ENCODE measurements at regions not wholly inside any gene's neighbourhood (a gene's known extent, or its start where the extent isn't known, plus 50 kb on each side); places are given as distances from the start of the nearest gene placed in this dataset.

DNA sequence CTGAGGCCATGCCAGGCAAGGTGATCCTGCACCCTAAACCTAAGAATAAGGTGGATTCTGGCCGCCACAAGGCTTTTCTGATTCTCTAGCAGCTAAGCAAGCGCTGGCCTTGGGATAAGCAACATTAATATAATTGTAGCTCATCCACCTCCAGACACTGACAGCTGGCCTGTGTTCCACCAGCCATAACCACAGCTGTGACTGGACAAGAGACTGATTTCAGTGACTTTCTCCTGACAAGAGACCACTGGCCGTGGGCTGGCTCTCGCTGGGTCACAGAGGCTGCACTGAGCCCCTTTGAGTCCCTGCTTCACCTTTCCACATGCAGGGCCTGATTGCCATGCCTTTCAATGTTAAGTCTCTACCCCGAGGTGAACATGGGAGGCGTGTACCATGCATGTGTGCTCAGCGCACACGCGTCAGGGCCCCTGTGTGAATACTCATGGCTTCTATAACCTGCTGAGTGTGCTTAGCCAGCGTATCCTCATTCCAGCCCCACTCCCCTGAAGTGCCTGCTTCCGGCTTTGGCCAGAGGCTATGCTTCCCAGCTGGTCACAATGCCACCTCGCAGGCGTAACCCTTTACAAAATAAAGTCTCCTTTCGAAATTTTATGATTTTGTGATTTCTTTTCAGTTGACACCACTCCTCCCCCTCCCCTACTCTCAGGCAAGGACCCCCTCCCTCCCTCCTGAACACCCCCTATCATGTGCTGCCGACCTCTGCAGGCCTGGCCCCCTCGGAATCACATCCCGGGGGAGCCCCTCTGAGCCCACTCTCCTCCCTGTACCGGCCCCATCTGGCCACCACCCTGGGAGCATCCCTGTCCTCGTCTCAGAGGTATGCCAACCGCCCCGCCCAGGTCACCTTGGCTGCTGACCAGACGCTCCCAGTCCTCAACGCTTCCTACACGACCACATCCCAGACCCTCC lies 128.1 kb downstream of the CTTN start:
- Histone ChIP-seq H3K4me1 (ENCODE audit: control insufficient read depth in 3 of 3, insufficient read depth in 3 of 3, low read length in 3 of 3) (no peaks in the 10 kb centered on the region), H3K4me3 (ENCODE audit: low read length in 3 of 3) (no peak overlapping the region), H3K36me3 (ENCODE audit: control insufficient read depth in 3 of 3, insufficient read depth in 3 of 3, low read length in 3 of 3) (no peaks in the 10 kb centered on the region)

DNA sequence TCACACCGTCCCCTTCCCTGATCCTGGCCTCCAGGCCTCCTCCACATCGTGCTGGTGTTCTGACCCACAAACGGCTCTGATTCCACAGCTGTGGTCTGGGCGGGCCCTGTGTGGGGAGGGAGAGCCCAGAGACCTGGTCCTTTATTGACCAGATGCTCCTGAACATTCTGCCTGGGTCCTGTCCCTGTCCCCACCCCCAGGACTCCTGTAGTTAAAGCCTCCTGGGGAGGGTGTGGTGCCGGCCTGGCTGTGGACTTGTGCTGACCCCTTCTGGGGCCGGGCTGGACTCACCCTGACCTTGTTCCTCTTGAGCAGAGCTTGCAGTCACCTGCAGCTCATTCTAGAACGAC lies 128.7 kb downstream of the CTTN start:
- H3K4me1 ChIP-seq (ENCODE audit: control insufficient read depth in 3 of 3, insufficient read depth in 3 of 3, low read length in 3 of 3), result peaks cover 0 to 3% (median 0%) of the 10 kb centered on the region in 3 donors
- no peak overlapping the region for H3K4me3 ChIP-seq (ENCODE audit: low read length in 3 of 3)
- H3K36me3 ChIP-seq (ENCODE audit: control insufficient read depth in 3 of 3, insufficient read depth in 3 of 3, low read length in 3 of 3), result no peaks in the 10 kb centered on the region
- no peak overlapping the region for H3K9ac ChIP-seq (ENCODE audit: low read depth in 1 of 3, low read length in 3 of 3)
- H3K9me3 ChIP-seq (ENCODE audit: control insufficient read depth in 3 of 3, low read length in 3 of 3), result no peaks in the 10 kb centered on the region
- H3K27me3 ChIP-seq (ENCODE audit: control insufficient read depth in 3 of 3, insufficient read depth in 3 of 3, low read length in 3 of 3), result peaks cover 4 to 25% (median 14%) of the 10 kb centered on the region in 3 donors
- no peak overlapping the region for H3K27ac ChIP-seq (ENCODE audit: low read depth, low read length)

More for the DNA sequence above, 128.1 kb downstream of the CTTN start:
- H3K9me3 ChIP-seq (ENCODE audit: control insufficient read depth in 3 of 3, low read length in 3 of 3), result no peaks in the 10 kb centered on the region
- no peak overlapping the region for H3K27ac ChIP-seq (ENCODE audit: low read depth, low read length)
- H3K27me3 ChIP-seq (ENCODE audit: control insufficient read depth in 3 of 3, insufficient read depth in 3 of 3, low read length in 3 of 3), result peaks cover 4 to 31% (median 18%) of the 10 kb centered on the region in 3 donors
- H3K9ac ChIP-seq (ENCODE audit: low read depth in 1 of 3, low read length in 3 of 3), result no peak overlapping the region

- H3K36me3 ChIP-seq (ENCODE audit: control insufficient read depth in 3 of 3, insufficient read depth in 3 of 3, low read length in 3 of 3), result no peaks in the 10 kb centered on the region
- no peak overlapping the region for H3K27ac ChIP-seq (ENCODE audit: low read depth, low read length)
- peaks cover 0 to 3% (median 0%) of the 10 kb centered on the region in 3 donors for H3K4me1 ChIP-seq (ENCODE audit: control insufficient read depth in 3 of 3, insufficient read depth in 3 of 3, low read length in 3 of 3)
- no peaks in the 10 kb centered on the region for H3K9me3 ChIP-seq (ENCODE audit: control insufficient read depth in 3 of 3, low read length in 3 of 3)
- peaks cover 4 to 20% (median 13%) of the 10 kb centered on the region in 3 donors for H3K27me3 ChIP-seq (ENCODE audit: control insufficient read depth in 3 of 3, insufficient read depth in 3 of 3, low read length in 3 of 3)
- no peak overlapping the region for H3K4me3 ChIP-seq (ENCODE audit: low read length in 3 of 3)
- no peak overlapping the region for H3K9ac ChIP-seq (ENCODE audit: low read depth in 1 of 3, low read length in 3 of 3)
Measured at GRCh38 chr11:70527429-70528045, 129.2 kb downstream of the CTTN start.

- Histone ChIP-seq H3K9me3 (ENCODE audit: control insufficient read depth in 3 of 3, low read length in 3 of 3) (no peaks in the 10 kb centered on the region), H3K27me3 (ENCODE audit: control insufficient read depth in 3 of 3, insufficient read depth in 3 of 3, low read length in 3 of 3) (peaks cover 3 to 14% (median 6%) of the 10 kb centered on the region in 3 donors), H3K9ac (ENCODE audit: low read depth in 1 of 3, low read length in 3 of 3) (no peak overlapping the region), H3K36me3 (ENCODE audit: control insufficient read depth in 3 of 3, insufficient read depth in 3 of 3, low read length in 3 of 3) (no peaks in the 10 kb centered on the region), H3K4me3 (ENCODE audit: low read length in 3 of 3) (no peak overlapping the region), H3K4me1 (ENCODE audit: control insufficient read depth in 3 of 3, insufficient read depth in 3 of 3, low read length in 3 of 3) (peaks cover 0 to 3% (median 0%) of the 10 kb centered on the region in 3 donors), H3K27ac (ENCODE audit: low read depth, low read length) (no peak overlapping the region)
Measured at GRCh38 chr11:70528046-70528793, 129.9 kb downstream of the CTTN start.

DNA sequence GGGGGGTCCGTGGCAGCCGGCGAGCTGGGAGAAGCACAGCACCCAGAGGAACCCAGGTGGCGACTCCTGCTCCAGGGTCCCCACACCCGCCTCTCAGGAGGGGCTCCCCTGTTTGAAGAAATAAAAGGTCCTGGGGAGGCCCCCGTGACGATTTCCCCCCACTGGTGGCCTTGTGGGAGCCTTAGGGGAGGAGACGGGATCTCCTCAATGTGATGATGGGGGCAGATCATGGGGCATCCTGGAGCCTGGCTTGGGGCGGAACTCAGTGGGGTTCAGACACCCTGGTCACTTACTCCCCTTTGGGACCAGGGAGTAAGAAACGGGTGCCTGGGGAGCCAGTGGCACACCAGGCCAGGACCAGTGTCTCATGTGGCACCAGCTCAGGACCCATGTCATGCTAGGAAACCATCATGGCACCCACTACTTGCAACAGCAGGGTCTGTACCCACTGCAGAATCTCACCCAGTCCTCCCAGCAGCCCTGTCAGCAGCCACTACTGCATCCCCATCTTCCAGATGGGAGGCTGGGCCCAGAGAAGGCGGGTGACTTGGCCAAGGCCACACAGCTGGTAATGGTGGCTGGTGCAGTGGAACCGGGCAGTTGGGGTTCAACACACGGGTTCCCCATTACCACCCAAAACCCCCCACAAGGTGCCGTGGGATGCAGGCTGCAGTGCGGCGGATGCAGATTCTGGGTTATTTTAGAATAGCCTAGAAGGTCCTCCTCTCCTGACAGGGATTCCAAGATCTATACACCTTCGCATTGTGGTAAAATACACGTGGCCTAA lies 130.7 kb downstream of the CTTN start:
- Histone ChIP-seq H3K27me3 (ENCODE audit: control insufficient read depth in 3 of 3, insufficient read depth in 3 of 3, low read length in 3 of 3) (peaks cover 0 to 6% (median 6%) of the 10 kb centered on the region in 3 donors), H3K4me3 (ENCODE audit: low read length in 3 of 3) (no peak overlapping the region), H3K36me3 (ENCODE audit: control insufficient read depth in 3 of 3, insufficient read depth in 3 of 3, low read length in 3 of 3) (no peaks in the 10 kb centered on the region), H3K9me3 (ENCODE audit: control insufficient read depth in 3 of 3, low read length in 3 of 3) (no peaks in the 10 kb centered on the region), H3K4me1 (ENCODE audit: control insufficient read depth in 3 of 3, insufficient read depth in 3 of 3, low read length in 3 of 3) (peaks cover 0 to 3% (median 0%) of the 10 kb centered on the region in 3 donors), H3K9ac (ENCODE audit: low read depth in 1 of 3, low read length in 3 of 3) (no peak overlapping the region), H3K27ac (ENCODE audit: low read depth, low read length) (no peak overlapping the region)

DNA sequence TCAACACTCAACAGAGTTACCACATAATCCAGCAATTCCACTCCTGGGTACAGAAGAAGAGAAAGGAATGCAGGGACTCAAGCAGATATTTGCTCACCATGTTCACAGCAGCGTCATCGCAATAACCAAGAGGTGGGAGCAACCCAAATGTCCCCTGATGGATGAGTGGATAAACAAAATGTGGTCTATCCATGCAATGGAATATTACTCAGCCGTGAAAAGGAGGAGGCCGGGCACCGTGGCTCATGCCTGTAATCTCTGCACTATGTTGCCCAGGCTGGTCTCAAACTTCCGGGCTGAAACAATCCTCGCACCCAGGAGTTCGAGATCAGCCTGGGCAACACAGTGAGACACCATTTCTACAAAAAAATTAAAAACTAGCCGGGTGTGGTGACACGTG lies 131.7 kb downstream of the CTTN start:
- H3K9ac ChIP-seq (ENCODE audit: low read depth in 1 of 3, low read length in 3 of 3), result no peak overlapping the region
- peaks cover 0 to 3% (median 0%) of the 10 kb centered on the region in 3 donors for H3K4me1 ChIP-seq (ENCODE audit: control insufficient read depth in 3 of 3, insufficient read depth in 3 of 3, low read length in 3 of 3)
- H3K27ac ChIP-seq (ENCODE audit: low read depth, low read length), result no peak overlapping the region
- H3K27me3 ChIP-seq (ENCODE audit: control insufficient read depth in 3 of 3, insufficient read depth in 3 of 3, low read length in 3 of 3), result peaks cover 0 to 6% (median 4%) of the 10 kb centered on the region in 3 donors
- H3K9me3 ChIP-seq (ENCODE audit: control insufficient read depth in 3 of 3, low read length in 3 of 3), result no peaks in the 10 kb centered on the region
- no peaks in the 10 kb centered on the region for H3K36me3 ChIP-seq (ENCODE audit: control insufficient read depth in 3 of 3, insufficient read depth in 3 of 3, low read length in 3 of 3)
- H3K4me3 ChIP-seq (ENCODE audit: low read length in 3 of 3), result no peak overlapping the region

DNA sequence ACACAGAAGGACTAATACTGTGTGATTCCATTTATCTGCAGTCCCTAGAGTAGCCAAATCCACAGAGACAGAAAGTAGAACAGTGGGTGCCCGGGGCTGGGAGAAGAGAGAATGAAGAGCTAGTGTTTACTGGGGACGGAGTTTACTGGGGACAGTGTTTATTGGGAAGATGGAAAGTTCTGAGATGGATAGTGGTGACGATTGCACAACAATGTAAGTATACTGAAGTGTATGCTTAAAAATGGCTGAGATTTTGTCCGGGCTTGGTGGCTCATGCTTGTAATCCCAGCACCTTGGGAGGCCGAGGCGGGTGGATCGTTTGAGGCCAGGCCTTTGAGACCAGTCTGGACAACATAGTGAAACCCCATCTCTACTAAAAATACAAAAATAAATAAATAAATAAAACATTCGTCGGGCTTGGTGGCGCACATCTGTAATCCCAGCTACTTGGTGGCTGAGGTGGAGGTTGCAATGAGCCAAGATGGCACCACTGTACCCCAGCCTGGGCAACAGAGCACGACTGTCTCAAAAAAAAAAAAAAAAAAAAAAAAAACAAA lies 132.4 kb downstream of the CTTN start:
- peaks cover 0 to 3% (median 0%) of the 10 kb centered on the region in 3 donors for H3K4me1 ChIP-seq (ENCODE audit: control insufficient read depth in 3 of 3, insufficient read depth in 3 of 3, low read length in 3 of 3)

GRCh38 chr11:70531281-70532065 lies 133.1 kb downstream of the CTTN start:
- H3K27me3 ChIP-seq (ENCODE audit: control insufficient read depth in 3 of 3, insufficient read depth in 3 of 3, low read length in 3 of 3), result peaks cover 0 to 11% (median 6%) of the 10 kb centered on the region in 3 donors
- no peaks in the 10 kb centered on the region for H3K9me3 ChIP-seq (ENCODE audit: control insufficient read depth in 3 of 3, low read length in 3 of 3)
- peaks cover 0 to 3% (median 0%) of the 10 kb centered on the region in 3 donors for H3K4me1 ChIP-seq (ENCODE audit: control insufficient read depth in 3 of 3, insufficient read depth in 3 of 3, low read length in 3 of 3)
- no peak overlapping the region for H3K9ac ChIP-seq (ENCODE audit: low read depth in 1 of 3, low read length in 3 of 3)
- H3K27ac ChIP-seq (ENCODE audit: low read depth, low read length), result no peak overlapping the region
- H3K4me3 ChIP-seq (ENCODE audit: low read length in 3 of 3), result no peak overlapping the region
- H3K36me3 ChIP-seq (ENCODE audit: control insufficient read depth in 3 of 3, insufficient read depth in 3 of 3, low read length in 3 of 3), result no peaks in the 10 kb centered on the region

More for the DNA sequence above, 132.4 kb downstream of the CTTN start:
- Histone ChIP-seq H3K27me3 (ENCODE audit: control insufficient read depth in 3 of 3, insufficient read depth in 3 of 3, low read length in 3 of 3) (peaks cover 0 to 6% (median 6%) of the 10 kb centered on the region in 3 donors), H3K9ac (ENCODE audit: low read depth in 1 of 3, low read length in 3 of 3) (no peak overlapping the region), H3K27ac (ENCODE audit: low read depth, low read length) (no peak overlapping the region), H3K9me3 (ENCODE audit: control insufficient read depth in 3 of 3, low read length in 3 of 3) (no peaks in the 10 kb centered on the region), H3K4me3 (ENCODE audit: low read length in 3 of 3) (no peak overlapping the region), H3K36me3 (ENCODE audit: control insufficient read depth in 3 of 3, insufficient read depth in 3 of 3, low read length in 3 of 3) (no peaks in the 10 kb centered on the region)
